ENCODE measurements at regions not wholly inside any gene's neighbourhood (a gene's known extent, or its start where the extent isn't known, plus 50 kb on each side); places are given as distances from the start of the nearest gene placed in this dataset.

DNA sequence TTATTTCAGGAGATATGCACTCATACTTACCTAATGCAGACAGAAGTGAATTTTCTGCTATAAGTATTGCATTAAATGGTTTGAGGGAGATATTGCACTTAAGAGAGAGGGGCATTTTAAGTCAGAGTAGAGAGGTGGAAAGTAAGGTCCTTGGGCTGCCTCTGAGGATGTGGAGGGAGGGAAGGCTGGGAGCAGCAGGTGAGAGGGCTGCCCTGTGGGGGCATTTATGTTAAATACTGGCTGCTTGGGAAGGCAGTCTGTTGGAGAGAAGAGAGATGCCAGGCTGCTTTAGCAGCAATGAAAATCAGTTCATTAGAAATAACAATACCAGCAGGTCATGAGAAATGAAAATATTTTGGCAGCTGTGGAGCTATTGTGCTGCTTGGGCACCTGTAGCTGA is 576.2 kb upstream of the HS6ST1 start:
- no peaks in the 10 kb centered on the region for H3K27me3 ChIP-seq
- H3K4me2 ChIP-seq = no peak overlapping the region
- no peak overlapping the region for H3K27ac Mint-ChIP-seq
- H3K79me2 ChIP-seq (ENCODE audit: low read depth) = no peaks in the 10 kb centered on the region
- no peak overlapping the region for H3K4me3 Mint-ChIP-seq
- peaks cover 6% of the 10 kb centered on the region for H3K4me1 Mint-ChIP-seq
- H2AFZ ChIP-seq (replicated peaks) = no peak overlapping the region
- no peaks in the 10 kb centered on the region for H4K20me1 ChIP-seq (ENCODE audit: low read depth)
- no peaks in the 10 kb centered on the region for H3F3A ChIP-seq (ENCODE audit: low read depth)
- H3K27me3 Mint-ChIP-seq (ENCODE audit: insufficient read depth, low read depth) = peaks cover 2% of the 10 kb centered on the region
- no peak overlapping the region for H3K9ac ChIP-seq
- no peaks in the 10 kb centered on the region for H3K4me1 ChIP-seq
- H3K4me3 ChIP-seq = no peak overlapping the region
- DNase-seq (ENCODE audit: low spot score) = no peak
- no peaks in the 10 kb centered on the region for H3K36me3 ChIP-seq
- TF ChIP-seq EZH2phosphoT487 (IDR thresholded peaks at IDR 0.05) = no peak
- TF ChIP-seq, protein P1, sequence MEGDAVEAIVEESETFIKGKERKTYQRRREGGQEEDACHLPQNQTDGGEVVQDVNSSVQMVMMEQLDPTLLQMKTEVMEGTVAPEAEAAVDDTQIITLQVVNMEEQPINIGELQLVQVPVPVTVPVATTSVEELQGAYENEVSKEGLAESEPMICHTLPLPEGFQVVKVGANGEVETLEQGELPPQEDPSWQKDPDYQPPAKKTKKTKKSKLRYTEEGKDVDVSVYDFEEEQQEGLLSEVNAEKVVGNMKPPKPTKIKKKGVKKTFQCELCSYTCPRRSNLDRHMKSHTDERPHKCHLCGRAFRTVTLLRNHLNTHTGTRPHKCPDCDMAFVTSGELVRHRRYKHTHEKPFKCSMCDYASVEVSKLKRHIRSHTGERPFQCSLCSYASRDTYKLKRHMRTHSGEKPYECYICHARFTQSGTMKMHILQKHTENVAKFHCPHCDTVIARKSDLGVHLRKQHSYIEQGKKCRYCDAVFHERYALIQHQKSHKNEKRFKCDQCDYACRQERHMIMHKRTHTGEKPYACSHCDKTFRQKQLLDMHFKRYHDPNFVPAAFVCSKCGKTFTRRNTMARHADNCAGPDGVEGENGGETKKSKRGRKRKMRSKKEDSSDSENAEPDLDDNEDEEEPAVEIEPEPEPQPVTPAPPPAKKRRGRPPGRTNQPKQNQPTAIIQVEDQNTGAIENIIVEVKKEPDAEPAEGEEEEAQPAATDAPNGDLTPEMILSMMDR (IDR thresholded peaks at IDR 0.05) = no peak
- no peak for TF ChIP-seq EZH2 (IDR thresholded peaks at IDR 0.05)
- no peaks in the 10 kb centered on the region for H3K9me3 ChIP-seq (ENCODE audit: low read depth)
- H3K9me3 Mint-ChIP-seq = peaks cover 3% of the 10 kb centered on the region
- H3K27ac ChIP-seq = no peak overlapping the region
- H3K36me3 Mint-ChIP-seq = no peaks in the 10 kb centered on the region

GRCh38 chr2:128901572-128902391 is 583.1 kb upstream of the HS6ST1 start:
- Histone ChIP-seq H3F3A (ENCODE audit: low read depth) (no peaks in the 10 kb centered on the region), H3K9ac (no peak overlapping the region), H3K4me3 (no peak overlapping the region), H3K4me2 (no peak overlapping the region), H3K79me2 (ENCODE audit: low read depth) (no peaks in the 10 kb centered on the region), H3K27me3 (no peaks in the 10 kb centered on the region), H3K27ac (no peak overlapping the region), H2AFZ (replicated peaks) (no peak overlapping the region), H4K20me1 (ENCODE audit: low read depth) (no peaks in the 10 kb centered on the region), H3K4me1 (no peaks in the 10 kb centered on the region), H3K9me3 (ENCODE audit: low read depth) (no peaks in the 10 kb centered on the region), H3K36me3 (no peaks in the 10 kb centered on the region)
- Mint-ChIP-seq H3K27ac (no peak overlapping the region), H3K36me3 (no peaks in the 10 kb centered on the region), H3K9me3 (peaks cover 8% of the 10 kb centered on the region), H3K27me3 (ENCODE audit: insufficient read depth, low read depth) (no peaks in the 10 kb centered on the region), H3K4me1 (no peaks in the 10 kb centered on the region), H3K4me3 (no peak overlapping the region)
- TF ChIP-seq, protein P1 (IDR thresholded peaks at IDR 0.05) = no peak
- DNase-seq (ENCODE audit: low spot score) = no peak

- Histone ChIP-seq H3K36me3 (no peaks in the 10 kb centered on the region), H3K4me1 (no peaks in the 10 kb centered on the region), H3K27ac (no peak overlapping the region), H3K4me3 (no peak overlapping the region), H4K20me1 (ENCODE audit: low read depth) (no peaks in the 10 kb centered on the region), H3F3A (ENCODE audit: low read depth) (no peaks in the 10 kb centered on the region), H3K27me3 (no peaks in the 10 kb centered on the region), H2AFZ (replicated peaks) (no peak overlapping the region), H3K9ac (no peak overlapping the region), H3K4me2 (no peak overlapping the region), H3K9me3 (ENCODE audit: low read depth) (no peaks in the 10 kb centered on the region), H3K79me2 (ENCODE audit: low read depth) (no peaks in the 10 kb centered on the region)
- DNase-seq (ENCODE audit: low spot score) = no peak
- Mint-ChIP-seq H3K27me3 (ENCODE audit: insufficient read depth, low read depth) (no peaks in the 10 kb centered on the region), H3K36me3 (no peaks in the 10 kb centered on the region), H3K4me3 (no peak overlapping the region), H3K9me3 (peaks cover 10% of the 10 kb centered on the region), H3K27ac (no peak overlapping the region), H3K4me1 (no peaks in the 10 kb centered on the region)
- TF ChIP-seq EZH2 (IDR thresholded peaks at IDR 0.05) = no peak
- TF ChIP-seq, protein P1 (IDR thresholded peaks at IDR 0.05) = no peak
- no peak for TF ChIP-seq EZH2phosphoT487 (IDR thresholded peaks at IDR 0.05)
These were observed 585.0 kb upstream of the HS6ST1 start for GRCh38 chr2:128903637-128904036.

Measured in neural progenitor cell (in vitro differentiated cells).